Liver (tissue), 3 donors: ENCODE measurements at regions not wholly inside any gene's neighbourhood (a gene's known extent, or its start where the extent isn't known, plus 50 kb on each side); places are given as distances from the start of the nearest gene placed in this dataset.

Experiments
- CTCF ChIP-seq: fragments of 150-350 bp; IDR thresholded peaks from 2 replicates; pipeline ENCODE4 v1.5.1; 2017; ENCODE audit warnings: improper control_type of control experiment, low read depth, low read length; ENCODE audit not compliant: missing input control
- EGR1 ChIP-seq, 2 donors: IDR thresholded peaks; 2 replicates each; pipeline ENCODE4 v1.6.1; 2016 to 2018; ENCODE audit warnings: antibody characterized with exemption in 2 of 2, low read depth in 2 of 2
- GABPA ChIP-seq, 2 donors: IDR thresholded peaks in 1 of 2; conservative IDR thresholded peaks in 1 of 2; 2 replicates each; pipeline ENCODE4 v1.6.1; 2016; ENCODE audit warnings: antibody characterized with exemption in 2 of 2, mild to moderate bottlenecking in 1 of 2, moderate library complexity in 1 of 2
- HNF4G ChIP-seq: IDR thresholded peaks from 2 replicates; pipeline ENCODE4 v1.6.1; 2016; ENCODE audit warnings: antibody characterized with exemption
- JUND ChIP-seq, 2 donors: IDR thresholded peaks; 2 replicates each; pipeline ENCODE4 v1.6.1; 2016; ENCODE audit warnings: antibody characterized with exemption in 2 of 2
- NR2F2 ChIP-seq: IDR thresholded peaks from 2 replicates; pipeline ENCODE4 v1.6.1; 2016; ENCODE audit warnings: antibody characterized with exemption
- RAD21 ChIP-seq, 2 donors: IDR thresholded peaks; 2 replicates each; pipeline ENCODE4 v1.6.1; 2016; ENCODE audit warnings: antibody characterized with exemption in 2 of 2, mild to moderate bottlenecking in 2 of 2
- REST ChIP-seq: IDR thresholded peaks from 2 replicates; pipeline ENCODE4 v1.6.1; 2016; ENCODE audit warnings: antibody characterized with exemption, mild to moderate bottlenecking
- RXRA ChIP-seq, 2 donors: IDR thresholded peaks; 2 replicates each; pipeline ENCODE4 v1.6.1; 2017 to 2018; ENCODE audit warnings: antibody characterized with exemption in 2 of 2, mild to moderate bottlenecking in 1 of 2
- SP1 ChIP-seq: IDR thresholded peaks from 2 replicates; pipeline ENCODE4 v1.6.1; 2018; ENCODE audit warnings: antibody characterized with exemption, mild to moderate bottlenecking
- TAF1 ChIP-seq: conservative IDR thresholded peaks from 2 replicates; pipeline ENCODE4 v1.6.1; 2016; ENCODE audit warnings: antibody characterized with exemption, mild to moderate bottlenecking
- YY1 ChIP-seq: IDR thresholded peaks from 2 replicates; pipeline ENCODE4 v1.6.1; 2016; ENCODE audit warnings: antibody characterized with exemption, mild to moderate bottlenecking
- TF ChIP-seq, protein P1 (sequence below): IDR thresholded peaks from 2 replicates; pipeline ENCODE4 v1.6.1; 2016; ENCODE audit warnings: antibody characterized with exemption
- donor health status: healthy.
- donor health status: healthy.

GRCh38 chr5:20500546-20500945 lies 512.5 kb upstream of the CDH18 start:
- TF ChIP-seq RXRA (IDR thresholded peaks at IDR 0.05) = no peak
- TF ChIP-seq RAD21 (IDR thresholded peaks at IDR 0.05) = no peak
- TF ChIP-seq CTCF = no peak
- no peak for TF ChIP-seq SP1
- TF ChIP-seq YY1 = no peak
- TF ChIP-seq TAF1 = no peak
- no peak for TF ChIP-seq NR2F2
- no peak for TF ChIP-seq REST
- TF ChIP-seq JUND (IDR thresholded peaks at IDR 0.05) = no peak
- no peak for TF ChIP-seq GABPA (IDR thresholded peaks at IDR 0.05 in 1 of 2, conservative IDR thresholded peaks at IDR 0.05 in 1 of 2)
- TF ChIP-seq, protein P1, sequence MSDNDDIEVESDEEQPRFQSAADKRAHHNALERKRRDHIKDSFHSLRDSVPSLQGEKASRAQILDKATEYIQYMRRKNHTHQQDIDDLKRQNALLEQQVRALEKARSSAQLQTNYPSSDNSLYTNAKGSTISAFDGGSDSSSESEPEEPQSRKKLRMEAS = no peak
- no peak for TF ChIP-seq EGR1 (IDR thresholded peaks at IDR 0.05; ENCODE audit: low read depth in 2 of 2)
- no peak for TF ChIP-seq HNF4G
